IMR-90 (cell line): ENCODE measurements at regions not wholly inside any gene's neighbourhood (a gene's known extent, or its start where the extent isn't known, plus 50 kb on each side); places are given as distances from the start of the nearest gene placed in this dataset.

Source experiments
- ATAC-seq: fragments of 200-7000 bp; cut with Tn5 transposase; 2 replicates; pipeline ENCODE4 v1.9.1; 2020; ENCODE audit warnings: low read depth, mild to moderate bottlenecking, moderate library complexity
- BruUV-seq: library from RNA; stranded (reverse); fragments of 400-500 nt; replicated peaks from 2 replicates; lab custom pipeline; 2021; lab: Mats Ljungman, UMichigan
- CTCF ChIA-PET: fragments of 300-600 bp; formaldehyde crosslinking; extraction: SDS; loops from one replicate; lab custom pipeline; 2021; ENCODE audit warnings: antibody characterized with exemption; lab: Yijun Ruan, JAX
- POLR2A ChIA-PET: fragments of 300-600 bp; sonication (Branson Sonifier 250); formaldehyde crosslinking; loops from one replicate; lab custom pipeline; 2022; ENCODE audit warnings: antibody characterized with exemption; ENCODE audit not compliant: unreplicated experiment; lab: Charles Lee
- DNase-seq: peaks from one replicate; pipeline ENCODE4 v3.0.0; 2013
- H2AFZ ChIP-seq: replicated peaks from 2 replicates; pipeline ENCODE3; 2013; ENCODE audit warnings: low read length, mild to moderate bottlenecking; ENCODE audit not compliant: poor library complexity
- H2AK5ac ChIP-seq: 2 replicates; pipeline ENCODE4 v1.6.1; 2013; ENCODE audit warnings: low read depth, low read length, inconsistent platforms
- H2AK9ac ChIP-seq: replicated peaks from 2 replicates; pipeline ENCODE3; 2013; ENCODE audit warnings: mild to moderate bottlenecking, low read depth, low read length, moderate library complexity; ENCODE audit not compliant: poor library complexity
- H2BK120ac ChIP-seq: 2 replicates; pipeline ENCODE4 v1.6.1; 2013; ENCODE audit warnings: low read depth, low read length, inconsistent platforms
- H2BK15ac ChIP-seq: 3 replicates; pipeline ENCODE4 v1.6.1; 2013; ENCODE audit warnings: low read depth, low read length, inconsistent platforms
- H2BK20ac ChIP-seq: 2 replicates; pipeline ENCODE4 v1.6.1; 2013; ENCODE audit warnings: low read depth, mild to moderate bottlenecking, inconsistent platforms, low read length, moderate library complexity
- H2BK5ac ChIP-seq: 2 replicates; pipeline ENCODE4 v1.6.1; 2013; ENCODE audit warnings: mild to moderate bottlenecking, low read depth, low read length, inconsistent platforms; ENCODE audit not compliant: poor library complexity, severe bottlenecking
- H3K14ac ChIP-seq: replicated peaks from 2 replicates; pipeline ENCODE4 v1.6.1; 2013; ENCODE audit warnings: low read depth, low read length, inconsistent platforms
- H3K18ac ChIP-seq: 2 replicates; pipeline ENCODE4 v1.6.1; 2013; ENCODE audit warnings: low read depth, low read length, control low read depth
- H3K23ac ChIP-seq: 2 replicates; pipeline ENCODE4 v1.6.1; 2013; ENCODE audit warnings: low read depth, low read length, inconsistent platforms
- H3K27ac ChIP-seq: 2 replicates; pipeline ENCODE4 v1.5.1; 2013; ENCODE audit warnings: mild to moderate bottlenecking, control low read depth, low read length; ENCODE audit not compliant: insufficient read depth
- H3K27me3 ChIP-seq: 2 replicates; pipeline ENCODE4 v1.6.1; 2013; ENCODE audit warnings: low read length; ENCODE audit not compliant: control insufficient read depth, insufficient read depth
- H3K36me3 ChIP-seq: 2 replicates; pipeline ENCODE4 v1.6.1; 2013; ENCODE audit warnings: low read length, mixed read lengths; ENCODE audit not compliant: control insufficient read depth, insufficient read depth
- H3K4ac ChIP-seq: 2 replicates; pipeline ENCODE4 v1.6.1; 2013; ENCODE audit warnings: low read depth, low read length, inconsistent platforms
- H3K4me1 ChIP-seq: 2 replicates; pipeline ENCODE4 v1.6.1; 2013; ENCODE audit warnings: low read length, mixed read lengths; ENCODE audit not compliant: control insufficient read depth, insufficient read depth
- H3K4me2 ChIP-seq: 2 replicates; pipeline ENCODE4 v1.6.1; 2013; ENCODE audit warnings: low read depth, mild to moderate bottlenecking, control low read depth, low read length, moderate library complexity
- H3K4me3 ChIP-seq: 2 replicates; pipeline ENCODE4 v1.5.1; 2013; ENCODE audit warnings: low read depth, mild to moderate bottlenecking, control low read depth, low read length, moderate library complexity; ENCODE audit not compliant: insufficient read depth
- H3K56ac ChIP-seq: 2 replicates; pipeline ENCODE4 v1.6.1; 2013; ENCODE audit warnings: low read length, inconsistent platforms; ENCODE audit not compliant: insufficient read depth; ENCODE audit errors: extremely low read depth
- H3K79me1 ChIP-seq, 2 experiments: 2 replicates each; pipeline ENCODE4 v1.6.1; 2013; ENCODE audit warnings: low read length in 2 of 2, inconsistent platforms in 1 of 2, low read depth in 1 of 2
- H3K9ac ChIP-seq: 2 replicates; pipeline ENCODE4 v1.6.1; 2013; ENCODE audit warnings: low read depth, low read length, control low read depth
- H3K9me1 ChIP-seq: 2 replicates; pipeline ENCODE4 v1.6.1; 2013; ENCODE audit warnings: low read length, inconsistent platforms; ENCODE audit not compliant: insufficient read depth
- H3K9me3 ChIP-seq: 2 replicates; pipeline ENCODE4 v1.6.1; 2013; ENCODE audit warnings: low read length; ENCODE audit not compliant: control insufficient read depth, insufficient read depth
- H4K20me1 ChIP-seq: 2 replicates; pipeline ENCODE4 v1.6.1; 2013; ENCODE audit warnings: low read length, inconsistent platforms; ENCODE audit not compliant: insufficient read depth
- H4K5ac ChIP-seq: 2 replicates; pipeline ENCODE4 v1.6.1; 2013; ENCODE audit warnings: mild to moderate bottlenecking, low read depth, low read length, control low read depth
- H4K8ac ChIP-seq, 2 experiments: 2 replicates each; pipeline ENCODE4 v1.6.1; 2013; ENCODE audit warnings: low read depth in 2 of 2, low read length in 2 of 2, control low read depth in 1 of 2, inconsistent platforms in 1 of 2
- H4K91ac ChIP-seq: 2 replicates; pipeline ENCODE4 v1.6.1; 2013; ENCODE audit warnings: low read depth, low read length, inconsistent platforms; ENCODE audit not compliant: insufficient read depth
- CHD1 ChIP-seq: IDR thresholded peaks from 2 replicates; pipeline ENCODE4 v1.6.1; 2012; ENCODE audit warnings: low read depth, low read length, improper control_type of control experiment
- SMC3 ChIP-seq: fragments of 150-350 bp; IDR thresholded peaks from 2 replicates; pipeline ENCODE4 v1.6.1; 2016; ENCODE audit warnings: low read depth, mild to moderate bottlenecking, antibody characterized with exemption, low read length, moderate library complexity
- WGBS, 2 experiments: methylation state at CpG; one replicate each; pipeline versions ENCODE4 v1.1.5 to v1.1.7; 2013; ENCODE audit warnings: missing lambda C conversion rate in 2 of 2; ENCODE audit not compliant: insufficient read length in 1 of 2; ENCODE audit errors: extremely low coverage in 2 of 2; 5-methylcytosine and 5-hydroxymethylcytosine counted together
- dilution Hi-C: fragments of 300-500 bp; cut with HindIII; formaldehyde crosslinking; loops from one replicate; pipeline ENCODE4 v1.14.3; 2018; ENCODE audit warnings: low sequenced_read_pairs; ENCODE audit not compliant: unreplicated experiment
- in situ Hi-C: fragments of 300-500 bp; cut with MboI; formaldehyde crosslinking; loops from 3 replicates; pipeline ENCODE4 v1.14.3; 2019; ENCODE audit warnings: low sequenced_read_pairs, inconsistent platforms, mixed read lengths
- intact Hi-C: fragments of 100-400 bp; cut with micrococcal nuclease; formaldehyde crosslinking; loops from 2 replicates; pipeline ENCODE4 v1.10.0; 2022
- TF ChIP-seq, protein P1 (sequence below): conservative IDR thresholded peaks from 2 replicates; pipeline ENCODE4 v1.5.1; 2012; ENCODE audit warnings: mild to moderate bottlenecking, low read depth, low read length, improper control_type of control experiment

DNA sequence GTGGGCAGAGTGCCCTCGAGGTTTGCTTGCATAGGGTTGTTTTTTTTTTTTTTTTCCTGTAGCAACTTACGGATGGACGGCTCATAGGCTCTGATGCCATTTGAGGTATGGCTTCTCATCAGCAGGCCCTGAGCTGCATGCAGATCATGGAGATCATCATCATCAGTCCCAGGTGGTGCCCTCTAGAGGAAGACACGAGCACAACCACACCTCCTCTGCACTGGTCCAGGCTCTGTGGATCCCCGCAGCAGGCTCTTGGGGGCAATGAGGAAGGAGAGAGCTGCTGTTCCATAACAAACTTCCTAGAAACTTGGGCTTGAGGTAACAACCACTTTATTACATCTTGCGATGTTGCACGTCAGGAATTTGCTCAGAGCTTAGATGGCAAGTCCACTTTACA lies 132.7 kb upstream of the CXCL12 start:
- no TSS peak for BruUV-seq
- intact Hi-C loops = no loop called here
- Histone ChIP-seq H2BK20ac (no peak overlapping the region), H3K4ac (no peak overlapping the region), H2AFZ (peak overlapping the region; percentile 68), H3K23ac (no peak overlapping the region), H3K27ac (no peak overlapping the region), H3K18ac (no peak overlapping the region), H3K27me3 (peaks cover 5% of the 10 kb centered on the region), H3K14ac (no peak overlapping the region), H4K20me1 (no peaks in the 10 kb centered on the region), H3K9me3 (no peaks in the 10 kb centered on the region), H2AK9ac (no peak overlapping the region), H3K4me3 (no peak overlapping the region), H4K91ac (no peak overlapping the region), H3K4me2 (no peak overlapping the region), H2BK5ac (no peak overlapping the region), H3K79me1 (no peaks in the 10 kb centered on the region), H3K9me1 (no peaks in the 10 kb centered on the region; the same call in 1 of the 2 replicates), H3K56ac (no peak overlapping the region), H3K9ac (no peak overlapping the region), H3K4me1 (no peaks in the 10 kb centered on the region), H4K8ac (no peak overlapping the region), H4K5ac (no peak overlapping the region), H3K36me3 (no peaks in the 10 kb centered on the region), H2BK120ac (no peak overlapping the region), H2AK5ac (no peak overlapping the region), H2BK15ac (no peak overlapping the region)
- TF ChIP-seq, protein P1, sequence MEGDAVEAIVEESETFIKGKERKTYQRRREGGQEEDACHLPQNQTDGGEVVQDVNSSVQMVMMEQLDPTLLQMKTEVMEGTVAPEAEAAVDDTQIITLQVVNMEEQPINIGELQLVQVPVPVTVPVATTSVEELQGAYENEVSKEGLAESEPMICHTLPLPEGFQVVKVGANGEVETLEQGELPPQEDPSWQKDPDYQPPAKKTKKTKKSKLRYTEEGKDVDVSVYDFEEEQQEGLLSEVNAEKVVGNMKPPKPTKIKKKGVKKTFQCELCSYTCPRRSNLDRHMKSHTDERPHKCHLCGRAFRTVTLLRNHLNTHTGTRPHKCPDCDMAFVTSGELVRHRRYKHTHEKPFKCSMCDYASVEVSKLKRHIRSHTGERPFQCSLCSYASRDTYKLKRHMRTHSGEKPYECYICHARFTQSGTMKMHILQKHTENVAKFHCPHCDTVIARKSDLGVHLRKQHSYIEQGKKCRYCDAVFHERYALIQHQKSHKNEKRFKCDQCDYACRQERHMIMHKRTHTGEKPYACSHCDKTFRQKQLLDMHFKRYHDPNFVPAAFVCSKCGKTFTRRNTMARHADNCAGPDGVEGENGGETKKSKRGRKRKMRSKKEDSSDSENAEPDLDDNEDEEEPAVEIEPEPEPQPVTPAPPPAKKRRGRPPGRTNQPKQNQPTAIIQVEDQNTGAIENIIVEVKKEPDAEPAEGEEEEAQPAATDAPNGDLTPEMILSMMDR = 0 out of 2 replicates have a peak, but pooled peaks have one; percentile 14
- TF ChIP-seq CHD1 (no peak), SMC3 (no peak)
- POLR2A ChIA-PET = no interaction called here
- dilution Hi-C loops = no loop called here
- ATAC-seq (no peak), DNase-seq (no peak)
- CTCF ChIA-PET = interaction anchor here (1.0 kb wide), 1 partner anchor 8 kb away, joined by 3 read pairs; no protein-coding TSS in a partner anchor
- WGBS, 2 experiments = no CpG with 5 or more reads among the region's 7 CpGs
- in situ Hi-C loops = no loop called here
